Hematopoietic multipotent progenitor cell treated with erythropoietin and hydrocortisone succinate and interleukin-3 and kit ligand, for 4 days (in vitro differentiated cells): ENCODE measurements at regions not wholly inside any gene's neighbourhood (a gene's known extent, or its start where the extent isn't known, plus 50 kb on each side); places are given as distances from the start of the nearest gene placed in this dataset.
"Not testable (repeated sequence)": the region's sequence is repeated elsewhere in the genome, so short reads cannot be mapped to it uniquely, and the experiment has no call there.

Experiments
- DNase-seq: peaks from one replicate; pipeline ENCODE4 v3.0.0-alpha.2; 2015

- peak; percentile 4 for DNase-seq
Measured at GRCh38 chr2:131641414-131642206, 113.9 kb downstream of the CCDC74A start.

GRCh38 chr2:131643180-131643579, 115.5 kb downstream of the CCDC74A start:
- not testable (repeated sequence) for DNase-seq

GRCh38 chr2:131645177-131645765, 117.6 kb downstream of the CCDC74A start:
- DNase-seq: no peak

GRCh38 chr2:131646220-131646619, 118.5 kb downstream of the CCDC74A start:
- not testable (repeated sequence) for DNase-seq

GRCh38 chr2:131646669-131647297, 119.1 kb downstream of the CCDC74A start:
- no peak for DNase-seq

GRCh38 chr2:131648565-131648964, 120.9 kb downstream of the CCDC74A start:
- not testable (repeated sequence) for DNase-seq

- DNase-seq: not testable (repeated sequence)
Measured at GRCh38 chr2:131652246-131652645, 124.6 kb downstream of the CCDC74A start.

- not testable (repeated sequence) for DNase-seq
Measured at GRCh38 chr2:131654107-131654506, 126.4 kb downstream of the CCDC74A start.

- DNase-seq: no peak
Measured at GRCh38 chr2:131656816-131657633, 129.3 kb downstream of the CCDC74A start.

- DNase-seq: no peak
Measured at GRCh38 chr2:131657895-131658768, 130.4 kb downstream of the CCDC74A start.

- no peak for DNase-seq
Measured at GRCh38 chr2:131658769-131659131, 131.1 kb downstream of the CCDC74A start.

- DNase-seq: no peak
Measured at GRCh38 chr2:131659168-131659572, 131.5 kb downstream of the CCDC74A start.

GRCh38 chr2:131661101-131661782, 133.6 kb downstream of the CCDC74A start:
- DNase-seq: not testable (repeated sequence)

- not testable (repeated sequence) for DNase-seq
Measured at GRCh38 chr2:131661884-131662535, 134.3 kb downstream of the CCDC74A start.

- DNase-seq: not testable (repeated sequence)
Measured at GRCh38 chr2:131663501-131663900, 135.8 kb downstream of the CCDC74A start.

GRCh38 chr2:131665716-131666115, 138.0 kb downstream of the CCDC74A start:
- not testable (repeated sequence) for DNase-seq

GRCh38 chr2:131668794-131669540, 141.3 kb downstream of the CCDC74A start:
- peak; percentile 25 for DNase-seq

- not testable (repeated sequence) for DNase-seq
Measured at GRCh38 chr2:131671841-131672470, 144.3 kb downstream of the CCDC74A start.
